Activated naive CD4-positive, alpha-beta T cell treated with anti-CD3 and anti-CD28 coated beads for 36 hours (primary cell): ENCODE measurements at regions not wholly inside any gene's neighbourhood (a gene's known extent, or its start where the extent isn't known, plus 50 kb on each side); places are given as distances from the start of the nearest gene placed in this dataset.
"Not testable (repeated sequence)": the region's sequence is repeated elsewhere in the genome, so short reads cannot be mapped to it uniquely, and the experiment has no call there.

Source experiments
- CTCF ChIA-PET: fragments of 350-600 bp; sonication (Branson Sonifier 250); formaldehyde crosslinking; loops from one replicate; lab custom pipeline; 2021; ENCODE audit warnings: antibody characterized with exemption; lab: Charles Lee
- DNase-seq: peaks from one replicate; pipeline ENCODE4 v3.0.0-alpha.2; 2020
- H3K27ac Mint-ChIP-seq: one replicate; pipeline ENCODE4 v1.8.0; 2021; ENCODE audit warnings: mild to moderate bottlenecking, mixed read lengths
- H3K27me3 Mint-ChIP-seq: one replicate; pipeline ENCODE4 v1.8.0; 2021; ENCODE audit warnings: low read depth, mixed read lengths
- H3K36me3 Mint-ChIP-seq: one replicate; pipeline ENCODE4 v1.8.0; 2021; ENCODE audit warnings: low read depth, mixed read lengths
- H3K4me1 Mint-ChIP-seq: one replicate; pipeline ENCODE4 v1.8.0; 2021; ENCODE audit warnings: low read depth, mixed read lengths
- H3K4me3 Mint-ChIP-seq: one replicate; pipeline ENCODE4 v1.8.0; 2021; ENCODE audit warnings: mild to moderate bottlenecking, moderate library complexity, mixed read lengths
- H3K9me3 Mint-ChIP-seq: one replicate; pipeline ENCODE4 v1.8.0; 2021; ENCODE audit warnings: mixed read lengths
- intact Hi-C: fragments of 100-400 bp; cut with micrococcal nuclease; formaldehyde crosslinking; loops from one replicate; pipeline ENCODE4 v1.15.1; 2023

- CTCF ChIA-PET, result no interaction called here
- Mint-ChIP-seq H3K4me3 (no peak overlapping the region), H3K27me3 (no peaks in the 10 kb centered on the region), H3K36me3 (no peaks in the 10 kb centered on the region), H3K27ac (no peak overlapping the region), H3K4me1 (no peaks in the 10 kb centered on the region), H3K9me3 (peaks cover 6% of the 10 kb centered on the region)
- no peak for DNase-seq
- intact Hi-C loops, result no loop called here
Measured at GRCh38 chr2:221761260-221761659, 189.2 kb upstream of the EPHA4 start.

- H3K4me3 Mint-ChIP-seq, result no peak overlapping the region
- H3K27ac Mint-ChIP-seq, result no peak overlapping the region
- H3K36me3 Mint-ChIP-seq, result no peaks in the 10 kb centered on the region
- intact Hi-C loops, result no loop called here
- DNase-seq, result no peak
- peaks cover 4% of the 10 kb centered on the region for H3K9me3 Mint-ChIP-seq
- no peaks in the 10 kb centered on the region for H3K27me3 Mint-ChIP-seq
- no peaks in the 10 kb centered on the region for H3K4me1 Mint-ChIP-seq
- CTCF ChIA-PET, result no interaction called here
Measured at GRCh38 chr2:221758076-221758475, 186.0 kb upstream of the EPHA4 start.

GRCh38 chr2:221753401-221753800 is 181.3 kb upstream of the EPHA4 start:
- DNase-seq, result no peak
- Mint-ChIP-seq H3K27me3 (no peaks in the 10 kb centered on the region), H3K27ac (no peak overlapping the region), H3K36me3 (no peaks in the 10 kb centered on the region), H3K4me1 (no peaks in the 10 kb centered on the region), H3K9me3 (peaks cover 2% of the 10 kb centered on the region), H3K4me3 (no peak overlapping the region)
- CTCF ChIA-PET, result no interaction called here
- intact Hi-C loops, result no loop called here

GRCh38 chr2:221752781-221753180 is 180.7 kb upstream of the EPHA4 start:
- Mint-ChIP-seq H3K27me3 (no peaks in the 10 kb centered on the region), H3K9me3 (peaks cover 1% of the 10 kb centered on the region), H3K4me1 (no peaks in the 10 kb centered on the region), H3K27ac (no peak overlapping the region), H3K4me3 (no peak overlapping the region), H3K36me3 (no peaks in the 10 kb centered on the region)
- CTCF ChIA-PET, result no interaction called here
- intact Hi-C loops, result no loop called here
- DNase-seq, result no peak

- intact Hi-C loops, result no loop called here
- Mint-ChIP-seq H3K9me3 (peaks cover 3% of the 10 kb centered on the region), H3K4me1 (no peaks in the 10 kb centered on the region), H3K4me3 (no peak overlapping the region), H3K27me3 (no peaks in the 10 kb centered on the region), H3K36me3 (no peaks in the 10 kb centered on the region), H3K27ac (no peak overlapping the region)
- no peak for DNase-seq
- CTCF ChIA-PET, result no interaction called here
Measured at GRCh38 chr2:221750316-221750715, 178.2 kb upstream of the EPHA4 start.

GRCh38 chr2:221747289-221747972 is 175.3 kb upstream of the EPHA4 start:
- CTCF ChIA-PET, result no interaction called here

GRCh38 chr2:221741496-221742211 is 169.6 kb upstream of the EPHA4 start:
- intact Hi-C loops, result no loop called here
- H3K4me1 Mint-ChIP-seq, result no peaks in the 10 kb centered on the region
- no peak overlapping the region for H3K27ac Mint-ChIP-seq
- no peaks in the 10 kb centered on the region for H3K27me3 Mint-ChIP-seq
- no peaks in the 10 kb centered on the region for H3K36me3 Mint-ChIP-seq
- DNase-seq, result no peak
- CTCF ChIA-PET, result no interaction called here
- H3K4me3 Mint-ChIP-seq, result no peak overlapping the region
- peaks cover 4% of the 10 kb centered on the region for H3K9me3 Mint-ChIP-seq

More at GRCh38 chr2:221747289-221747972, 175.3 kb upstream of the EPHA4 start:
- Mint-ChIP-seq H3K4me1 (no peaks in the 10 kb centered on the region), H3K27me3 (no peaks in the 10 kb centered on the region), H3K9me3 (peaks cover 4% of the 10 kb centered on the region), H3K27ac (no peak overlapping the region), H3K4me3 (no peak overlapping the region), H3K36me3 (no peaks in the 10 kb centered on the region)
- intact Hi-C loops, result no loop called here
- no peak for DNase-seq

GRCh38 chr2:221731432-221732145 is 159.5 kb upstream of the EPHA4 start:
- H3K27ac Mint-ChIP-seq, result no peak overlapping the region
- no peaks in the 10 kb centered on the region for H3K4me1 Mint-ChIP-seq
- no peaks in the 10 kb centered on the region for H3K9me3 Mint-ChIP-seq
- CTCF ChIA-PET, result no interaction called here
- intact Hi-C loops, result no loop called here
- DNase-seq, result no peak
- H3K4me3 Mint-ChIP-seq, result no peak overlapping the region
- H3K36me3 Mint-ChIP-seq, result no peaks in the 10 kb centered on the region
- H3K27me3 Mint-ChIP-seq, result no peaks in the 10 kb centered on the region

- CTCF ChIA-PET, result no interaction called here
- no peak overlapping the region for H3K27ac Mint-ChIP-seq
- no peaks in the 10 kb centered on the region for H3K4me1 Mint-ChIP-seq
- H3K9me3 Mint-ChIP-seq, result peaks cover 4% of the 10 kb centered on the region
- no peaks in the 10 kb centered on the region for H3K27me3 Mint-ChIP-seq
- no peaks in the 10 kb centered on the region for H3K36me3 Mint-ChIP-seq
- no peak overlapping the region for H3K4me3 Mint-ChIP-seq
- intact Hi-C loops, result no loop called here
- DNase-seq, result no peak
Measured at GRCh38 chr2:221726894-221727513, 154.9 kb upstream of the EPHA4 start.

- DNase-seq, result no peak
- Mint-ChIP-seq H3K4me3 (no peak overlapping the region), H3K27me3 (no peaks in the 10 kb centered on the region), H3K4me1 (no peaks in the 10 kb centered on the region), H3K27ac (no peak overlapping the region), H3K9me3 (peaks cover 4% of the 10 kb centered on the region), H3K36me3 (no peaks in the 10 kb centered on the region)
- intact Hi-C loops, result no loop called here
- CTCF ChIA-PET, result no interaction called here
Measured at GRCh38 chr2:221724631-221725203, 152.6 kb upstream of the EPHA4 start.

GRCh38 chr2:221724117-221724516 is 152.0 kb upstream of the EPHA4 start:
- DNase-seq, H3K36me3 Mint-ChIP-seq, H3K27me3 Mint-ChIP-seq, H3K4me1 Mint-ChIP-seq, H3K27ac Mint-ChIP-seq, H3K9me3 Mint-ChIP-seq, H3K4me3 Mint-ChIP-seq, intact Hi-C loops: not testable (repeated sequence)
- CTCF ChIA-PET, result interaction anchor here (0.6 kb wide), 1 partner anchor 31 kb away, joined by 3 read pairs; no protein-coding TSS in a partner anchor
